ENCODE measurements at regions not wholly inside any gene's neighbourhood (a gene's known extent, or its start where the extent isn't known, plus 50 kb on each side); places are given as distances from the start of the nearest gene placed in this dataset.
"Not testable (repeated sequence)": the region's sequence is repeated elsewhere in the genome, so short reads cannot be mapped to it uniquely, and the experiment has no call there.

DNA sequence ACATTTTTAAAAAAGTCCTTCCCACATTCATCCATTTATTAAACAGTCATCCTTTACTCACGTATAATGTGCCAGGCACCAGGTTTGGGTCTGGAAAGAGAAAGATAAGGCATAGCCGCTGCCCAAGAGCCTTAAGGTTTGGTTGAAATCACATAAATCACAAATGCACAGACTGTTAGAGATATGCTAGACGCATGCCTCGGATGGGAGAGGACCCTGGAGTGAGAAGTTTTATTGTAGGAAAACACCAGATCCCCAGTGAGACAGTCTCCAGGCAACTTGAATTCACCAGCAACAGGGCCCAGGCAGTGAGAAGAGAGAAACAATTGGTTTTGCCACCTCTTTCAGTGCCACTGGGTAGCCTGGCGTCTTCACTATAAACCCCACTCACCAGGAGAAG is 305.9 kb upstream of the AMIGO2 start:
- FAIRE-seq (no peak), DNase-seq (ENCODE audit: extremely low spot score, insufficient read length, low read depth) (no peak)

DNA sequence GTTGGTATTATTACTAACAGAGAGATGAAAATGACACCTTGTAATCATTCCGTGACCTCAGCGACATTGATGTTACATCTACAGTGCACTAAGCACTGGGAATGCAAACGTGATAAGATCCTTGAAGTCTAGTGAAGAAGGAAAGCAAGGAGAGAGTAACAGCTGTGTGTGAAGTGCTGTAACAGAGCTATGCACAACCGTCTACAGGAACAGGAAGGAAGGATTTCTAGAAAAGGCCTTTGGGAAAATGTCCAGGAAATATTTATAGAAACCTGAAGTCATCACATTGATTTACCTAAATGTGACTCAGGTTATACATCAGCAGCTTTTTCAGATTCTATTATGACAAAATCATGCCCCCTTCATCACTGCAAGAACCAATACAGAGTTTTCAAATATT is 304.2 kb upstream of the AMIGO2 start:
- no peak for FAIRE-seq

DNA sequence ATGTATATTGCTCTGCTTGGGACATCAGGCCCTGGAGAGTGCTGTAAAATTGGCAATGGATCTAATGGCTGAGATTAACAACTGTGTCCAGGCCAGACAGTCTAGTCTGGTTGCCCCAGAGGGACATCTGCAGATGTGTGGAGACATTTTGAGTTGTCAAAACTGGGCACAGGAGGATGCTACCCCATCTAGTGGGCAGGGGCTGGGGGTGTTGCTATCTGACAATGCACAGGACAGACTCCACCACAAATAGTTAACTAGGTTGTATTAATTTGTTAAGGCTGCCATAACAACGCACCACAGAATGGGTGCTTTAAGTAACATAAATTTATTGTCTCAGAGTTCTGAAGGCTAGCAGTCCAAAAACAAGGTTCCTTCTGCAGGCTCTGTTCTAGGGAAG is 302.5 kb upstream of the AMIGO2 start:
- no peak for DNase-seq (ENCODE audit: extremely low spot score, insufficient read length, low read depth)

More for the DNA sequence above, 304.2 kb upstream of the AMIGO2 start:
- no peak for DNase-seq (ENCODE audit: extremely low spot score, insufficient read length, low read depth)

DNA sequence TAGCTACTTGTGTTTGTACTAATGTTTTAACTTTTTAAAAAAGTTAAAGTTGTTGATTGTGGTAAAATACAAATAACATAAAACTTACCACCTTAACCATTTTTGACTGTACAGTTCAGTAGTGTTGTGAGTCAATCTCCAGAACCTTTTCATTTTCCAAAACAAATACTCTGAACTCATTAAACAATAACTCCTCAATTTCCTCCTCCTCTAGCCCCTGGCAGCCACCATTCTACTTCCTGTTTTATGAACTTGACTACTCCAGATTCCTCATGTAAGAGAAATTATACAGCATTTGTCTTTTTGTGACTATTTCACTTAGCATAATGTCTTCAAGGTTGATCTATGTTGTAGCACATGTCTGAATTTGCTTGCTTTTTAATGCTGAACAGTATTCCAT is 299.1 kb upstream of the AMIGO2 start:
- FAIRE-seq (no peak), DNase-seq (ENCODE audit: extremely low spot score, insufficient read length, low read depth) (no peak)

More for the DNA sequence above, 302.5 kb upstream of the AMIGO2 start:
- no peak for FAIRE-seq

DNA sequence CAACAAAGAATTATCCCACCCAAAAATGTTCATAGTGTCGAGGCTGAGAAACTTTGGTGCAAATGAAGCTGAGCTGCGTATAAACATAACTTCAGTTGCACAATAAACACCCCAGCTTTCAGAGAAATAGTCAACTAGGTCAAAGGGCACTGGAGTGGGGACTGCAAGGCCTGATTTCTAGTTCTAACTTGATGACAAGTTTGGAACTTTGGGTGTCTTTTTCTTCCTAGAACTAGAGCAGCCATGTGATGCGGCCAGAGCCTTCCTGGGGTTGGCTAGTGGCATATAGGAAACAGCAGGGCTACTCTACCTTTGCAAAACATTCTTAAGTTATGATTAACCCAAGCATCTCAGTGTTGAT is 298.4 kb upstream of the AMIGO2 start:
- DNase-seq (ENCODE audit: extremely low spot score, insufficient read length, low read depth) (no peak), FAIRE-seq (no peak)

DNA sequence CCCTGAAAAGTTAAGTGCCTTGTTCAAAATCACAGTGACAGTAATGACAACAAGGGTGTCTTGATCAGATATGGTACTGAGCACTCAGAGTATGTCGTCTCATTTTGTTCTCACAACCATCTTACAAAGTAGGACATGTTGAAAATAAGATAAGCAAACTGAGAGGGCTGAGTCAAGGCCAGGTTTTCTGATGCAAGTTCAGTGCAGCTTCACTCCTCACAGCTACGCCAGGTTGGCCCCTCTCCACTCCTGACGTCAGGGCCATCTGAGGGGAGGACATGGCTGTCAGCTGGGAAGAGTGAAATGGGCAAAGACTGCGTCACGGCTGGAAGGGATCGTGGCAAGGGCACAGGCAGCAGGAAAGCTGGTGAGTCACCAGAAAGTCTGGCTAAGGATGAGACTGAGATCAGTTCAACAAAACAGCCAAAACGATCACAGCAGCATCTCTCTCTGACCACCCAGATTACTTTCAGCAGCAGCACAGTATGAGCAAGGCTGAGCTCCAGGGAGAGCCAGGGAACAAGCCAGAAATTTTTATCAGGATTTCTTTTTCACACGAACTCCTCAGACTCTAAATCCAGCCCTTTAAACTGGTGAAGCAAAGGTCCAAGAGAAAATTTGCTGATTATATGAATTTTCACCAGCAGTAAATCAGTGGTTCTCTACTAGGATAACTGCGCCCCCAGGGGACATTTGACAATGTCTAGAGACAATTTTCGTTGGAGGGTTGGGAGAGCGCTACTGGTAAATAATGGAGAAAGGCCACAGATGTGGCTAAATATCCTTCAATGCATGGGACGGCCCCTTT is 297.9 kb upstream of the AMIGO2 start:
- FAIRE-seq, result no peak
- DNase-seq (ENCODE audit: extremely low spot score, insufficient read length, low read depth), result no peak

DNA sequence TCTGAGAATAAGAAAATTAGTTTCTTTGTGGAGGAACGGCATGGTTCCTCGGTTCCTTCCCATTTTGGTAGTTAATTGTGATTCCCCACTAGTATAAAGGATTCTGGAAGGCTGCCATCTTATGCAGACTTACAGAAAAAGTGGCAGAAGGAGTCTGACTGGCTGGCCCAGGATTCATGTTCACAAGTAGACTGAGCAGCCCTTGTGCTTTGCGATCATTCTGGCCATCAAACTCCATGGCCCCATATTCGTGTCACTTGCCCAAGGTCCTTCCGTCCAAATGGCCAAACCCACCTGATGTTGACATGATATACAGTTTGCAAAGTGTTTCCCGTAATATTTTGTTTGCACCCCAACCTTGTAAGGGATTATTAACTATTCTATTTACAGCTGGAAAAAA is 297.2 kb upstream of the AMIGO2 start:
- DNase-seq (ENCODE audit: extremely low spot score, insufficient read length, low read depth), result no peak
- FAIRE-seq, result no peak

DNA sequence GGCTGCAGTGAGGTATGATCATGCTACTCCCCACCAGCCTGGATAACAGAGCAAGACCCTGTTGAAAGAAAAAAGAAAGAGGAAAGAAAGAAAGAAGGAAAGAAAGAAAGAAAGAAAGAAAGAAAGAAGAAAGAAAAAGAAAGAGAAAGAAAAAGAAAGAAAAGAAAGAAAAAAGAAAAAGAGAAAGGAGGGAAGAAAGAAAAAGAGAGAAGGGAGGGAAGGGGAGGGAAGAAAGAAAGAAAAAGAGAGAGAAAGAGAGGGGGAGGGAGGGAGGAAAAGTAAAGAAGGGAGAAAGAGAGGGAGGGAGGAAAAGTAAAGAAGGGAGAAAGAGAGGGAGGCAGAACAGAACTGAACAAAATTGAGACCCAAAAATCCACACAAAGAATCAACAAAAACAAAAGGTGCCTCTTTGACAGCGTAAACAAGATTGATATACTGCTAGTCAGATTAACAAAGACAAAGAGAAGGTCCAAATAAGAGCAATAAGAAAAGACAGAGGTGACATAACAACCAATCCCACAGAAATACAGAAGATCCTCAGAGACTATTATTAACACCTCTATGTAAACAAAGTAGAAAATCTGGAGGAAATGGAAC is 293.9 kb upstream of the AMIGO2 start:
- FAIRE-seq (no peak), DNase-seq (ENCODE audit: extremely low spot score, insufficient read length, low read depth) (no peak)

DNA sequence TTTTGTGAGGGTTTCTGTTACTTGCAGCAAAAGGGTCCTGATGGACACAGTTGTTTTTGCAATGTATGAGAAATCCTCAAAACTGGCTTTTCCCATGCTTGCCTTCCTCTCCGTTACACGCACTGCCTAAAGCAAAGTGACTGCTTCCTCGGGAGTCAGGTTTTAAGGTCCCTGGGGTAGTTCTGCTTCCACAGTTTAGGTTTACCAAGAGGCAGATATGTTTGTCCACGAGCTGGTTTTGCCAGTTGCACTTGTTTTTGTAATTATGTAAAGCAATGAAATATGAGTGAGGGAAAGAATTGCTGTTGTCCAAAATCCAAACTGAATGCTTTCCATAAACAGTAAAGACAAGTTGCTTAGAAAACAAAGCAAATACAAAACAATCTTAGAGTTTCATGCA is 290.7 kb upstream of the AMIGO2 start:
- DNase-seq (ENCODE audit: extremely low spot score, insufficient read length, low read depth) (no peak), FAIRE-seq (no peak)

DNA sequence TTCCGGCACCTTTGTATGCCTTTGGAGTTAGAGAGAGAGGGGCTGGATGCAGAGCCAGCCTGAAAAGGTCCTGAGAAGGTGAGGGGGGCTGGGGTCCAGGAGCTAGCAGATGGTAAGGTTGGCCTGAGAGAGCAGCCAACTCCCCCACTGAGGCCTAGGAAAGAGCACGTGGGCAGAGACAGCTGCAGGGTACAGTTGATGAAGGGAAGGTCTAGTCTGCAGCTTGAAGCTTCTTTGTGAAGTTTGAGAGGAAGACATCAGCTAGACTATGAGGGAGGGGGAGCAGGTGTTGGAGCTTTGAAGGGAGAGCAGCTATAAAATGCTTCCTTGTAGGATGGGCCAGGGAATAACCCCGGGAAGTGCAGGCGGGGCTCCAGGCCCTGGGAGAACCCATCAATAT is 289.3 kb upstream of the AMIGO2 start:
- no peak for DNase-seq (ENCODE audit: extremely low spot score, insufficient read length, low read depth)
- no peak for FAIRE-seq

DNA sequence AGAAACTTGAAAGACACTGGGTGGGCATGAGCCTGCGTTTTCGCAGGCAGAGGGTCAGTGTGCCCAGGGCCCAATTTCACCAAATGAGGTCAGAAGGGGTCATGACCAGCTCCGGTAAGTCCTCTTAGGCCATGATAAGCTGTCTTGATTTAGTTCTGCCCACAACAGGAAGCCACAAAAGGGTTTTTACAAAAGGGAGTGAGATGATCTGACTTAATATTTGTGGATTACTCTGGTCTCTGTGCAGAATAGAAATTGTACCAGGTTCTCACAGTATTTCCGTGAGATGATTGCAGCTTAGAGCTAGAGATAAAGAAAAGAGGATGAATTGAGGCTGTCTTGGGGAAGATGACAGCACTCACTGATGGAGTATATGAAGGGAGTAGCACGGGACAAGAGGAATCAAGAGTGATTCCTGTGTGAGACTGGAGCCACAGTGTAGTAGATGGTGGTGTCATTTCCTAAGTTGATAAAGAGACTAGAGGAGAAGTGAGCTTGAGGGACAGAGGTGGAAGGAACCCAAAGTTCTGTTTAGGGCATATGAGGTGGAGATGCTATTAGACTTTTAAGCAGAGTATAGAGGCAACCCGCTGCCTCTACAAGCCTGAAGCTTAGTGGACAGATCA is 288.3 kb upstream of the AMIGO2 start:
- DNase-seq (ENCODE audit: extremely low spot score, insufficient read length, low read depth) (no peak), FAIRE-seq (peak; percentile 39)

DNA sequence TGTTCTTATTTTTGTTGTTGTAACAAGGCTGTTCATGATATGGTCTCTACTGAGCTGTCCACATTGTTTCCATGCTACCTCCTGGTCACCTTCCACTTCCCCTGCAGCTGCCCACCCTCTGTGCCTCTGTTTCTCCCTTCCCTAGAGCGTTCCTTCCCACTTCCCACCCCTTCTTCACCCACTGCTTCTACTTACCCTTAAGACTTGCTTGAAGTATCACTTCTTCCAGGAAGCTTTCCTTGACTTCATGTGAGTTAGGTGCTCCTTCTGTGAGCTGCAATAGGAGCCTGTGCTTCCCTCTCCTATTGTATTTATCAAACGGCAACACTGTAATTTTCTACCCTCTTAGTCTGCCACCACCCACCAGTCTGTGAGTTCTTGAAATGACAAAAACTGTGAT is 286.8 kb upstream of the AMIGO2 start:
- DNase-seq (ENCODE audit: extremely low spot score, insufficient read length, low read depth) (no peak), FAIRE-seq (no peak)

DNA sequence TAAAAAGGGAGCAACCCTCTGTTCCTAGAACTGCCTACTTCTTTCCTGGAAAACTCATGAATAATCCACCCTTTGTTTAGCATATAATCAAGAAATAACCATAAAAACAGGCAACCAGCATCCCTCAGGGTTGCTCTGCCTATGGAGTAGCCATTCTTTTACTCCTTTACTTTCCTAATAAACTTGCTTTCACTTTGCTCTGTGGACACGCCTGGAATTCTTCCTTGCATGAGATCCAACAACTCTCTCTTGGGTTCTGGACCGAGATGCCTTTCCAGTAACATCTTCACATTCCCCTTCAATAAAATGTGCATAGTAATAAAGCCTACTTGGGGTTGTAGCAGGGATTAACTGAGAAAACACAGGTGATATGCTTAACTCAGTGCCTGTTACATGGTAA is 286.4 kb upstream of the AMIGO2 start:
- DNase-seq (ENCODE audit: extremely low spot score, insufficient read length, low read depth) (no peak), FAIRE-seq (no peak)

DNA sequence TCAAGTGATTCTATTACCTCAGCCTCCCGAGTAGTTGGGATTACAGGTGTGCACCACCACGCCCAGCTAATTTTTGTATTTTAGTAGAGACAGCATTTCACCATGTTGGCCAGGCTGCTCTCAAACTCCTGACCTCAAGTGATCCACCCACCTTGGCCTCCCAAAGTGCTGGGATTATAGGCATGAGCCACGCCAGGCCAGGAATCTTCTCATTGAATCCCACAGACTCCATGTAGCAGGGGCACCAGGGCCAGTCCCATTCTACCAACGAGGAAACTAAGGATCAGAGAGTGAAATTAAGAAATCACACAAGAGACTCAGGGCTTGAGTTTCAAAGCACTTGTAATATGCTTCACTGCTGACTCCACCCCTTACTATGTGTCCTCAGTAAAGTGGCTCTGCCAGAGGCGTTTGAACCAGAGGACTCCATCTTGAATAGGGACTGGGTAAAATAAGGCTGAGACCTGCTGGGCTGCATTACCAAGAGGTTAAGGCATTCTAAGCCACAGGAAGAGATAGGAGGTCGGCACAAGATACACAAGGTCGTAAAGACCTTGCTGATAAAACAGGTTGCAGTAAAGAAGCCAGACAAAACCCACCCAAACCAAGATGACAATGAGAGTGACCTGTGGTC is 285.8 kb upstream of the AMIGO2 start:
- DNase-seq (ENCODE audit: extremely low spot score, insufficient read length, low read depth); FAIRE-seq: not testable (repeated sequence)

DNA sequence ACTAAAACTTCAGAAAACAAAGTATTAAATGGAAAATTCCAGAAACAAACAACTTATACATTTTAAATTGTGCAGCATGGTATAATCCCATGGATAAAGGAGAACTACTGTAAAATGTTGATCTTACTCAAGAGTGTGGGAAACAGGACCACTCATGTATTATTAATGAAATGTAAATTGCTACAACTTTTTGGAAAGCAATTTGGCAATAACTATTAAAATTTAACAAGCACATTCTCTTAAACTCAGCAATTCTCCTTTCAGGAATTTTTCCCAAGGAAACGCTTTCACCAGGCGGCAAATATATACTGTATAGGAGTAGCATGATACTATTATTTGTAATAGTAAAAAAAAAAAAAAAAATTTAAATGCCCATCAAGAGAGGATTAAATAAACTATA is 284.5 kb upstream of the AMIGO2 start:
- DNase-seq (ENCODE audit: extremely low spot score, insufficient read length, low read depth), result no peak
- FAIRE-seq, result no peak

DNA sequence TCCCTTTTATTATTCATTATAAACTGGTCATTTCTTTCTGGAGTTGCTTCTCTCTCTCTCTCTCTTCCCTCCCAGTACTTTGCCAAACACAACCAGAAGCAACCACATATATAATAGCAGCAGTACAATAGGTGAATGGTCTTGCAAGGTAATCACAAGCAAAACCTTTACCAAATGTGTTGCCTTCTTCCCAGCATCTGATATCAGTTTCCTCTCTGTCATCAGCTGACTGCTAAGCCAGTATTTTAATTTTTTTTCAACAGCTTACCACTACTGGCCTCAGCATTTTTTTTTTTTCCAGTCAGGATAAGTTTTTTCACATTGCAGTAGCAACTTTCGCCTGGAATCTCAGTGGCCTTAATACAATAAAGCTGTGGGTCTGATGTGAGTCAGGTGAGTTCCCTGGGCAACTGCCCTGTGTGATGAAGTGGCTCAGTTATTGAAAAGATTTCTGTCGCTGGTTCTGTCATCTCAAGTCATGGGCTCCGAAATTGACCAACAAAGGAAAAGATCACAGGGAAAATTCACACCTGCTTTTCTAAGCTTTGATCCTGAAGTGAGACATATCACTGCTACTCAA is 282.5 kb upstream of the AMIGO2 start:
- FAIRE-seq, result no peak
- DNase-seq (ENCODE audit: extremely low spot score, insufficient read length, low read depth), result no peak

DNA sequence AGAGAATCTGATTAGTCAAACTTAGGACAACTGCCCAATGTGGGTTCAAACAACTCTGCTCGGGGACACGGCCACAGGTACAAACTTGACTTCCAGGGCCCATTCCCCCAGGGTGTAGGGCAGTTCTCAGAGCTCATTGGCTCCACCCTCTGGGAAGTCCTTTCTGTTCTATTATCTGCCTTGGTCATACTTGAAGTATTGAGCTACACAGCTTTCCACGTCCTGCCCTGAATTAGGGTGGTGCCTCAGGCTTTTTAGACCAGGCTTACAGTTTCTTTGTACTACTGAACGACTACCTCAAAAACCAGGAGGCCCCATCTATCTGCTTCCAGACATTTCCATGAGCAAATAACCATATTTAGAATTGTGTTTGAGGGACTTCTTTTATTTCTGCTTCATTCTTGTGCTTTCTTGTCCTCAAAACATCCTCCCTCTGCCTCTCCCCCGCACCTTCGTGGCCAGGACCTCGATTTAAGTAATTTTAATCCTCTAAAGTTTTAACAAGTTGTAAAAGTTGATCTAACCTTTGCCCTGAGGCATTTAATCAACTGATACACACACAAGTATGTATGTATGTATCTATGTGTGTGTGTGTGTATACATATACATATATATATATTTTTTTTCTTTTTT is 281.7 kb upstream of the AMIGO2 start:
- no peak for DNase-seq (ENCODE audit: extremely low spot score, insufficient read length, low read depth)
- peak; percentile 82 for FAIRE-seq

DNA sequence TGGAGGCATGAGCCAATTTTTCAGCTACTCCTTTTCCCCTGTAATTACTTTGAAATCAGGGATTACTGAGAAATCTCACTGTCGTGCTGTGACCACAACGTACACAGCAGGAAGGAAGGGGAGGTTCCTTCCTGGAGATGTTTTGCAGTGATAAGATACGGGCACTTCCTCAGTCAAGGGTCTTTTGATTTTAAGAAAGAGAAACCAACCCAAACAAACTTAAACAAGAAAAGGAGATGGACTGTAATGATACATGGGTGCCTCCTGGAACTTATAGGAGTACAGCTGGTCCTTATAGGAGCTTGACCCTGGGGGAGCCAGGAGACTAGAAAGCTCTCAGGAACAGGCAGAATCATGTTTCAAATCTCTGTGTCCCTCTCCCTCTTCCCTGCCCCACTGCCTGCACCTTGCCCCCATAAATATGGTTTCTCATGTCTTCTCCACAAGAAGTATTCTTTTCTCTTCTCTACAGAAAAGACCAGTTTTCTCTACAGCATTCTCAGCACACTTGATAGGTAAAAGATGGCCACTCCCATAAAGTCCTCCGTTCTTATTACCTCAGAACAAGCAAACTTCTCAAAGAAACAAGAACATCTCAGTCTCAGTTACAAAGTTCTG is 281.1 kb upstream of the AMIGO2 start:
- peak; percentile 69 for FAIRE-seq
- no peak for DNase-seq (ENCODE audit: extremely low spot score, insufficient read length, low read depth)

DNA sequence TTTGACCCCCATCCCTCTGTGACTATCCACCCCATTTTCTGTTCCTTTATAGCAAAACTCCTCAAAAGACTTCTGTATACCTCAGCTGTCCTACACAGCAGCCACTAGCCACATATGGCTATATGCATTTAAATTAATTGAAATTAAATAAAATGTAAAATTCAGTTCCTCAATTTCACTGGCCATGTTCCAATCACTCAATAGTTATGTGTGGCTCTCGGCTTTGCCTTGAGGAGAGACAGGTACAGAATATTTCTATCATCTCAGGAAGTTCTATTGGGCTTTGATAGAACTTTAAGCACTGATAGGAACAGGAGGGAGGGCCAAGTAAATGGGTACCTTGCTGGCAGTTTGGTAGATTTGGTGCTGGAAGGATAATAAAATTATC is 280.3 kb upstream of the AMIGO2 start:
- no peak for DNase-seq (ENCODE audit: extremely low spot score, insufficient read length, low read depth)
- no peak for FAIRE-seq

All from GM18507 (cell line).